Naive thymus-derived CD4-positive, alpha-beta T cell (primary cell): ENCODE measurements at regions not wholly inside any gene's neighbourhood (a gene's known extent, or its start where the extent isn't known, plus 50 kb on each side); places are given as distances from the start of the nearest gene placed in this dataset.
A peak's percentile ranks its signal among the peaks of the same experiment; 100 is the strongest.

Experiments used
- ATAC-seq: fragments of 150-1000 bp; cut with Tn5 transposase; 2 replicates; pipeline ENCODE4 v1.10.0; 2021; ENCODE audit warnings: mild to moderate bottlenecking, moderate library complexity
- CTCF ChIA-PET: fragments of 350-600 bp; sonication (Branson Sonifier 250); formaldehyde crosslinking; loops from one replicate; lab custom pipeline; 2021; ENCODE audit warnings: antibody characterized with exemption; lab: Charles Lee
- POLR2A ChIA-PET: fragments of 350-600 bp; sonication (Branson Sonifier 250); formaldehyde crosslinking; loops from one replicate; lab custom pipeline; 2021; ENCODE audit warnings: antibody characterized with exemption, inconsistent platforms; lab: Charles Lee
- DNase-seq, 9 donors: peaks; one replicate each; pipeline versions ENCODE4 v3.0.0 to v3.0.0-alpha.2; 2020 to 2022; ENCODE audit warnings: mixed read lengths in 1 of 9
- H3K27ac ChIP-seq: one replicate; pipeline ENCODE4 v1.7.0; 2013; ENCODE audit warnings: mild to moderate bottlenecking, low read depth, low read length, moderate library complexity
- H3K27me3 ChIP-seq, 2 donors: one replicate each; pipeline ENCODE4 v1.7.0; 2013; ENCODE audit warnings: low read length in 2 of 2, mild to moderate bottlenecking in 2 of 2, moderate library complexity in 2 of 2; ENCODE audit not compliant: control insufficient read depth in 2 of 2, insufficient read depth in 2 of 2
- H3K36me3 ChIP-seq, 3 experiments: 1 replicate in 2 of 3; 2 replicates in 1 of 3; pipeline ENCODE4 v1.7.0; 2013; ENCODE audit warnings: low read length in 3 of 3, mild to moderate bottlenecking in 3 of 3, moderate library complexity in 1 of 3; ENCODE audit not compliant: insufficient read depth in 3 of 3, control insufficient read depth in 2 of 3
- H3K4me1 ChIP-seq, 2 donors: one replicate each; pipeline ENCODE4 v1.7.0; 2013; ENCODE audit warnings: low read length in 2 of 2, mild to moderate bottlenecking in 2 of 2, moderate library complexity in 1 of 2; ENCODE audit not compliant: control insufficient read depth in 2 of 2, insufficient read depth in 2 of 2
- H3K4me3 ChIP-seq: 2 replicates; pipeline ENCODE4 v1.7.0; 2013; ENCODE audit warnings: mild to moderate bottlenecking, low read length
- H3K9me3 ChIP-seq, 3 experiments: 1 replicate in 2 of 3; 2 replicates in 1 of 3; pipeline ENCODE4 v1.7.0; 2013; ENCODE audit warnings: low read length in 3 of 3; ENCODE audit not compliant: control insufficient read depth in 2 of 3
- H3K27ac Mint-ChIP-seq, 9 donors: one replicate each; pipeline ENCODE4 v1.8.0; 2020 to 2022; ENCODE audit warnings: mixed read lengths in 9 of 9, mild to moderate bottlenecking in 8 of 9, moderate library complexity in 5 of 9, inconsistent platforms in 2 of 9
- H3K27me3 Mint-ChIP-seq, 5 donors: one replicate each; pipeline ENCODE4 v1.8.0; 2021 to 2022; ENCODE audit warnings: mixed read lengths in 5 of 5, mild to moderate bottlenecking in 1 of 5
- H3K36me3 Mint-ChIP-seq, 5 donors: one replicate each; pipeline ENCODE4 v1.8.0; 2020 to 2022; ENCODE audit warnings: mixed read lengths in 5 of 5, mild to moderate bottlenecking in 3 of 5, inconsistent platforms in 1 of 5
- H3K4me1 Mint-ChIP-seq, 7 donors: one replicate each; pipeline ENCODE4 v1.8.0; 2020 to 2022; ENCODE audit warnings: mixed read lengths in 7 of 7, mild to moderate bottlenecking in 3 of 7, inconsistent platforms in 1 of 7
- H3K4me3 Mint-ChIP-seq, 10 donors: one replicate each; pipeline ENCODE4 v1.8.0; 2020 to 2022; ENCODE audit warnings: mild to moderate bottlenecking in 10 of 10, mixed read lengths in 10 of 10, moderate library complexity in 6 of 10, inconsistent platforms in 2 of 10
- H3K9me3 Mint-ChIP-seq, 11 donors: one replicate each; pipeline ENCODE4 v1.8.0; 2020 to 2022; ENCODE audit warnings: mixed read lengths in 11 of 11, mild to moderate bottlenecking in 4 of 11, inconsistent platforms in 1 of 11, moderate library complexity in 1 of 11
- intact Hi-C, 2 donors: fragments of 100-400 bp; cut with micrococcal nuclease; formaldehyde crosslinking; loops; one replicate each; pipeline ENCODE4 v1.15.1; 2023

DNA sequence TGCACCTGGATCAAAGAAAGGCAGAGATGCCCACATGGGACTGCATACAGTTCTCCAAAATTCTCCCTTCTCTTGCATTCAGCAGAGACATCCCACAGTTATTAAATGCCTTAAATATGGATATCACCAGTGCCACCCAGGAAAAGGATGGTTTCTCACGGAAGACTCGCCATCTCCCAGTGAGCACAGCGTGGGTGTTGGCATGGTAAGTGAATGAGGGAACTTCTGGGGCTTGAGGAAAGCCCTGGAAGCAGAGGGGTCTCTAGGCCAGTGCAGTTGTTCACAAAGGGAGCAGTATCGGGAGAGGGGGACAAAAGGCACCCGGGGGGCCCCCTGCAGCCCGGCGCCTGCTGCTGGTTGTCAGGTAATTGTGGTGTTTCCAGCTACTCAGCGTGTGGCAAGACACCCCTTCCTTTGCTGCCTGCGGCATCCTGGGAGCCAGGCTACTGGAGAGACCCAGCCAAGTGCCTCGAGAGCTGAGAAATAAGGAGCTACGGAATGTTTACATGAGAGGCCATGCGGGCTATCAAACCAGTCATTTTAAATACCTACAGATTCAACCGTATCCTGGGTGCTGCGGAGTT, 125.4 kb downstream of the PXDC1 start:
- H3K4me3 Mint-ChIP-seq = no peak overlapping the region
- no peaks in the 10 kb centered on the region for H3K4me1 ChIP-seq
- POLR2A ChIA-PET = no interaction called here
- H3K36me3 ChIP-seq = no peaks in the 10 kb centered on the region
- H3K9me3 Mint-ChIP-seq = no peaks in the 10 kb centered on the region
- H3K9me3 ChIP-seq = no peaks in the 10 kb centered on the region
- intact Hi-C loops = no loop called here
- H3K27me3 Mint-ChIP-seq = peaks cover 29 to 51% (median 43%) of the 10 kb centered on the region in 5 donors
- ATAC-seq = no peak
- no peaks in the 10 kb centered on the region for H3K27me3 ChIP-seq
- H3K4me3 ChIP-seq = no peak overlapping the region
- H3K27ac Mint-ChIP-seq = no peak overlapping the region
- H3K4me1 Mint-ChIP-seq = peaks cover 0 to 27% (median 14%) of the 10 kb centered on the region in 7 donors
- no peak for DNase-seq
- CTCF ChIA-PET = no interaction called here
- H3K36me3 Mint-ChIP-seq = no peaks in the 10 kb centered on the region
- no peak overlapping the region for H3K27ac ChIP-seq

DNA sequence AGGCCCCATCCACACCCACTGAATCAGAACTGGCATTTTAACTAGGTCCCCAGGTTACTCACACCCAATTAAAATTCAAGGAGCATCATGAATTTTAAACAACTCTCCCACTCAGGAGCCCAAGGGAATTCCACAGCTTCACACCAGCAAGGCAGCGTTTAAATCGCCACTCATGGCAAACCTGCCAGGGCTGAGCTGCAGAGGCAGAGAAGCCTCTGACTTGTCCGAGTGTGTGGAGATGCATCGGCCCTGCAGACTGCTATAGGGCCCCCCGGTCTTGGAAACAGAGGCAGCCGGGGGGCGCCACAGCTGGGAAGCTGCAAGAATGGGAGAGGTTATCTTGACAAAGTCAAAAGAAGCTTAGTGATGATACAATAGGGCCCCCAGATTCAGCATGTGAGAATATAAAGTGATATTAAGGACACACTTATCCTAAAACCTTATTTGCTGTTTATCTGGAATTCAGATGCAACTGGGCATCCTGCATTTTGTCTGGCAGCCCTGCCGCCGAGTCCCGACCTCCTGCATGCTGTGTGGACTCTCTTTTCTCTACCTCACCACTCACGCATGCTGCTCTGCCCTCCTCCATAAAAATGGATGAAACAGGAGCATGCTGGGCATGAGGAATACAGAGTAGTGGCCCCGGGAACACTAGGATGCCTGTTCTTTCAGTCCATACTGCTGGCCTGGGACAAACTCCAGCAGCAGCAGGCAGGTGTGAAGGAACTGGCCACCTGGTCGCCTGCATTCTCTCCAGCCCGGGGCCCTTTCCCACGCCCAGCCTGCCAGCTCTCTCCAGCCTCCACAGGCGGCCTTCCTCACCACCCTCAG, 126.1 kb downstream of the PXDC1 start:
- Histone ChIP-seq H3K9me3 (no peaks in the 10 kb centered on the region), H3K36me3 (no peaks in the 10 kb centered on the region), H3K4me3 (no peak overlapping the region), H3K4me1 (no peaks in the 10 kb centered on the region), H3K27me3 (no peaks in the 10 kb centered on the region), H3K27ac (no peak overlapping the region)
- DNase-seq (no peak), ATAC-seq (no peak)
- H3K9me3 Mint-ChIP-seq = peaks cover 0 to 1% (median 0%) of the 10 kb centered on the region in 11 donors
- no peak overlapping the region for H3K27ac Mint-ChIP-seq
- no peaks in the 10 kb centered on the region for H3K36me3 Mint-ChIP-seq
- CTCF ChIA-PET = no interaction called here
- H3K27me3 Mint-ChIP-seq = peaks cover 29 to 48% (median 41%) of the 10 kb centered on the region in 5 donors
- intact Hi-C loops = no loop called here
- peaks cover 0 to 27% (median 14%) of the 10 kb centered on the region in 7 donors for H3K4me1 Mint-ChIP-seq
- H3K4me3 Mint-ChIP-seq = no peak overlapping the region
- POLR2A ChIA-PET = no interaction called here

DNA sequence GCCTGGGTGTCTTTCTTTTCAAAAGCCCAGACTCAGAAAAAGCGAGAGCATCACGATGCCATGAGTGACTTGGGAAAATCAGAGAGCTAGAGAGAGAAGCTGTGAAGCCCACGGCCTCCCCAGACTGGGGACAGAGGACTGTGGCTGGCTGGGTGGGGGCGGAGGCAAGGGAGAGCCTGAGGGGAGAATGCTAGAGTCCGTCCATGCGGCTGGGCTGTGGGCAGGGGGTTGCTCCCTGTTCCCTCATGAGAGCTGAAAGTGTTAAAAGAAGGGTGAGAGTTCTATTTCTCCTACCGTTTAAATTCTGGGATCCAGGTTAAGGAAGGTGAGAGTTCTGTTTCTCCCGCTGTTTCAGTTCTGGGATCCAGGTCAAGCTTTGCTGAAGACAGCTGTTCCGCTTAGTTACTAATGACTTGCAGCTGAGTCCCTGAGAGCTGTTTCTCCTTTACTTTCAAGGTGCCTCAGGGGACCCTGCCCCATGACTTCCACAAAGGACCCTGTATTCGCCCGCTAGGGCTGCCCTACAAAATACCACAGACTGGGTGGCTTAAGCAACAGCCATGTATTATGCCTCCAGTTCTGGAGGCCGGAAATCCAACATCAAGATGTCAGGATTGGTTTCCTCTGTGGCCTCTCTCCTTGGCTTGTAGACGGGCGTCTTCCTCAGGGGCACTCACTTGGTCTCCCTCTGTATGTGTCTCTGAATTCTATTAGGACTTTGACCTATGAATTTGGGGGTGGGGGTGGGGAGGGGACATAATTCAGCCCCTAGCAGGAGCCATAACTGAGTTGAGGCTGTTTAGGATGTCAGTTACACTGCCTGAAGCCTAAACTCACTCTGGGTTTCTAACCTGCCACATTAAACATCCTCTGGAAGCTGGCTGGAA, 127.0 kb downstream of the PXDC1 start:
- ChIA-PET POLR2A (no interaction called here), CTCF (no interaction called here)
- peak overlapping the region in 2 of 10 donors; percentile 42 to 69 for H3K4me3 Mint-ChIP-seq
- H3K27ac Mint-ChIP-seq = no peak overlapping the region
- no peaks in the 10 kb centered on the region for H3K4me1 ChIP-seq
- intact Hi-C loops = no loop called here
- no peak overlapping the region for H3K4me3 ChIP-seq
- peaks cover 0 to 1% (median 0%) of the 10 kb centered on the region in 11 donors for H3K9me3 Mint-ChIP-seq
- no peaks in the 10 kb centered on the region for H3K36me3 ChIP-seq
- H3K27me3 ChIP-seq = no peaks in the 10 kb centered on the region
- ATAC-seq = no peak
- peaks cover 0 to 27% (median 14%) of the 10 kb centered on the region in 7 donors for H3K4me1 Mint-ChIP-seq
- no peak overlapping the region for H3K27ac ChIP-seq
- peaks cover 29 to 46% (median 41%) of the 10 kb centered on the region in 5 donors for H3K27me3 Mint-ChIP-seq
- H3K9me3 ChIP-seq = no peaks in the 10 kb centered on the region
- no peaks in the 10 kb centered on the region for H3K36me3 Mint-ChIP-seq
- no peak for DNase-seq

DNA sequence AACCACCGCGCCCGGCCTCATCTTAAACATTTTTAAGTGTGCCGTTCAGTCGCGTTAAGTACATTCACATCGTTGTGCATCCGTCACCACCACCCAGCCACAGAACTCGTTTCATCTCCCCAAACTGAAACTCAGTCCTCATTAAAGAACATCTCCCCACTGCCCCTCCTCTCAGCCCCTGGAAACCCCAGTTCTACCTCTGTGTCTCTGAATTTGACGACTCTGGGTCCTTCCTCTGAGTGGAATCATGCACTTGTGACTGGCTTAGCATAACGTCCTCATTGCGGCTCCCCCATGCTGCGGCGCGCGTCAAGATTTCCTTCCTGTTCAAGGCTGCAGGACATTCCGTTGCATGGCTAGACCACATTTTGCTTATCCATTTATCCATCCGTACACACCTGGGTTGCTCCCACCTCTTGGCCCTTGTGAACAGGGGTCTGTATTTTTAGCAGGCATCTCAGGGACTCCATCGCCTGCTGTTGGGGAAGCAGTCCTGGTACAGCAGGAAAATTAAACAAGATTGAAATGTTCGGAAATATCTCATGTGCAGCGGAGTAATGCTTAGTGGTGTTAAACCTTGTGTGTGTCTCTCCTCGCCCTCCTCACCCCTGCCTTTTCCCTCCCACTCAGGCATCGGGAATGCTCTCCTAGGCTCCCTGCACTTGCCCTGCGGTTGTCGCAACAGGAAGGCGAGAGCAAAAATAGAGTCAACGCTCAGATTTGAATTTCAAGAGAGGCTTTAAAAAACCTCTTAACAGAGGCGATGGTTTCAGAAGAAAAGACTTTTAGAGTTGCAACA, 127.9 kb downstream of the PXDC1 start:
- H3K27ac ChIP-seq = no peak overlapping the region
- ChIA-PET CTCF (no interaction called here), POLR2A (no interaction called here)
- H3K4me3 ChIP-seq = no peak overlapping the region
- DNase-seq = peak in 4 of 9 donors; percentile 4 to 35 (median 6)
- H3K36me3 Mint-ChIP-seq = no peaks in the 10 kb centered on the region
- H3K36me3 ChIP-seq = no peaks in the 10 kb centered on the region
- peaks cover 0 to 23% (median 14%) of the 10 kb centered on the region in 7 donors for H3K4me1 Mint-ChIP-seq
- H3K27me3 ChIP-seq = no peaks in the 10 kb centered on the region
- peaks cover 0 to 1% (median 0%) of the 10 kb centered on the region in 11 donors for H3K9me3 Mint-ChIP-seq
- H3K9me3 ChIP-seq = no peaks in the 10 kb centered on the region
- H3K4me3 Mint-ChIP-seq = peak overlapping the region in 9 of 10 donors; percentile 10 to 75 (median 42)
- peak; percentile 51 for ATAC-seq
- intact Hi-C loops = no loop called here
- H3K4me1 ChIP-seq = no peaks in the 10 kb centered on the region
- peak overlapping the region in 1 of 9 donors; percentile 17 for H3K27ac Mint-ChIP-seq
- H3K27me3 Mint-ChIP-seq = peaks cover 29 to 46% (median 37%) of the 10 kb centered on the region in 5 donors

DNA sequence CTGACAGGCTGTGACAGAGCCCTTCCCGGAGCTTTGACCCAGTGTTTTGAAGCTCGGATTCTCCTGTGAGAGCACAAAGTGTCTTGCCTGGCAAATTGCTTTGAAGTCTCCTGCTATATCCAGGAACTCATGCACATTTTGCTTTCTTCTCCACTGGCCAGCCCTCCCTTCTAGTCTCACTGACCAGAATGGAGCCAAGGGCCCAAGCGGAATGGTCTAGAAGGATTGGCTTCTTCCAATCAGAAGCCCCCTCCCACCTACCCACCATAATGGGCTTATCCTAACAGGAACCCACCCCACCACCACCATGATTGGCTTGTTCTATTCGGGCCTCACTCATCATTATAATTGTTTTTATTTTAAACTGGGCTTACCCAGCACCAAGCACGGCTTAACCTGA, 130.1 kb downstream of the PXDC1 start:
- DNase-seq (no peak), ATAC-seq (no peak)
- Histone ChIP-seq H3K27ac (no peak overlapping the region), H3K4me1 (no peaks in the 10 kb centered on the region), H3K36me3 (no peaks in the 10 kb centered on the region), H3K27me3 (no peaks in the 10 kb centered on the region), H3K4me3 (no peak overlapping the region), H3K9me3 (no peaks in the 10 kb centered on the region)
- POLR2A ChIA-PET = no interaction called here
- Mint-ChIP-seq H3K4me3 (no peak overlapping the region), H3K4me1 (peaks cover 0 to 10% (median 5%) of the 10 kb centered on the region in 7 donors), H3K36me3 (no peaks in the 10 kb centered on the region), H3K27ac (no peak overlapping the region), H3K9me3 (peaks cover 0 to 1% (median 0%) of the 10 kb centered on the region in 11 donors), H3K27me3 (peaks cover 18 to 32% (median 19%) of the 10 kb centered on the region in 5 donors)
- CTCF ChIA-PET = no interaction called here
- intact Hi-C loops = no loop called here

DNA sequence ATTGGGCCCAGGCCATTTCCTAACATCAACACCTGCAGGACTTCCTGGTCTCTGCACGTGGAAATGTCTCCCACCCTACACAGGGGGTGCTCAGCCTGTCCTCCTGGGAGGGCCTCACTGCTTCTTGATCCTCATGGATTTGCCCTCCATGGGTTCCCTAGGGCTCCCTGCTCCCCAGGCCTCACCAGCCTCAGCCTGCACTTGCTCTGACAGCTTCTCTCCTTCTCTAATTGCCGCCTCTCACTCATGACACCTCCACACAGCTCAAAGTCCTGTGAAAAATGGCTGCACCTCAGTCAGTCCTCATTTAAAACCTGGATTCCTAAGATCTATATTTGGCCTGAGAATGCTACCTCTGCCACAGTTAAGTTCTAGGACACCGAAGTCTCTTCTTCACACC, 130.6 kb downstream of the PXDC1 start:
- intact Hi-C loops = no loop called here
- Histone ChIP-seq H3K9me3 (no peaks in the 10 kb centered on the region), H3K4me3 (no peak overlapping the region), H3K36me3 (no peaks in the 10 kb centered on the region), H3K27ac (no peak overlapping the region), H3K4me1 (no peaks in the 10 kb centered on the region), H3K27me3 (no peaks in the 10 kb centered on the region)
- DNase-seq = no peak
- CTCF ChIA-PET = no interaction called here
- Mint-ChIP-seq H3K36me3 (no peaks in the 10 kb centered on the region), H3K4me1 (peaks cover 0 to 10% (median 5%) of the 10 kb centered on the region in 7 donors), H3K9me3 (peaks cover 0 to 1% (median 0%) of the 10 kb centered on the region in 11 donors), H3K27me3 (peaks cover 16 to 29% (median 19%) of the 10 kb centered on the region in 5 donors), H3K4me3 (no peak overlapping the region), H3K27ac (no peak overlapping the region)
- no peak for ATAC-seq
- POLR2A ChIA-PET = no interaction called here
